ENCODE measurements at regions not wholly inside any gene's neighbourhood (a gene's known extent, or its start where the extent isn't known, plus 50 kb on each side); places are given as distances from the start of the nearest gene placed in this dataset.

GRCh38 chr13:103358255-103358932 is 292.2 kb upstream of the SLC10A2 start:
- no peak for TF ChIP-seq CTCF (IDR thresholded peaks at IDR 0.05; ENCODE audit: borderline replicate concordance, control extremely low read depth, extremely low read depth, insufficient read depth, missing control alignments)
- DNase-seq (ENCODE audit: low spot score), result no peak
- in situ Hi-C loops (cut with MboI; ENCODE audit: low sequenced_read_pairs, unreplicated experiment), result no loop called here

- no peak for DNase-seq (ENCODE audit: low spot score)
- TF ChIP-seq CTCF (IDR thresholded peaks at IDR 0.05; ENCODE audit: borderline replicate concordance, control extremely low read depth, extremely low read depth, insufficient read depth, missing control alignments), result no peak
- in situ Hi-C loops (cut with MboI; ENCODE audit: low sequenced_read_pairs, unreplicated experiment), result no loop called here
Measured at GRCh38 chr13:103356226-103356864, 290.1 kb upstream of the SLC10A2 start.

- in situ Hi-C loops (cut with MboI; ENCODE audit: low sequenced_read_pairs, unreplicated experiment), result no loop called here
- TF ChIP-seq CTCF (IDR thresholded peaks at IDR 0.05; ENCODE audit: borderline replicate concordance, control extremely low read depth, extremely low read depth, insufficient read depth, missing control alignments), result no peak
- no peak for DNase-seq (ENCODE audit: low spot score)
Measured at GRCh38 chr13:103354171-103354570, 288.0 kb upstream of the SLC10A2 start.

GRCh38 chr13:103351035-103351828 is 285.0 kb upstream of the SLC10A2 start:
- no peak for TF ChIP-seq CTCF (IDR thresholded peaks at IDR 0.05; ENCODE audit: borderline replicate concordance, control extremely low read depth, extremely low read depth, insufficient read depth, missing control alignments)
- no peak for DNase-seq (ENCODE audit: low spot score)
- in situ Hi-C loops (cut with MboI; ENCODE audit: low sequenced_read_pairs, unreplicated experiment), result no loop called here

- DNase-seq (ENCODE audit: low spot score), result no peak
- TF ChIP-seq CTCF (IDR thresholded peaks at IDR 0.05; ENCODE audit: borderline replicate concordance, control extremely low read depth, extremely low read depth, insufficient read depth, missing control alignments), result no peak
- in situ Hi-C loops (cut with MboI; ENCODE audit: low sequenced_read_pairs, unreplicated experiment), result no loop called here
Measured at GRCh38 chr13:103350147-103350546, 283.9 kb upstream of the SLC10A2 start.

GRCh38 chr13:103349211-103349980 is 283.2 kb upstream of the SLC10A2 start:
- in situ Hi-C loops (cut with MboI; ENCODE audit: low sequenced_read_pairs, unreplicated experiment), result no loop called here
- DNase-seq (ENCODE audit: low spot score), result no peak
- no peak for TF ChIP-seq CTCF (IDR thresholded peaks at IDR 0.05; ENCODE audit: borderline replicate concordance, control extremely low read depth, extremely low read depth, insufficient read depth, missing control alignments)

Measured in GM13976 (cell line).